NCI-H524 treated with DMSO at 0.1 percent for 48 hours (cell line): ENCODE measurements at regions not wholly inside any gene's neighbourhood (a gene's known extent, or its start where the extent isn't known, plus 50 kb on each side); places are given as distances from the start of the nearest gene placed in this dataset.
A peak's percentile ranks its signal among the peaks of the same experiment; 100 is the strongest.
"Not testable (repeated sequence)": the region's sequence is repeated elsewhere in the genome, so short reads cannot be mapped to it uniquely, and the experiment has no call there.

Experiments
- DNase-seq: peaks from one replicate; lab custom pipeline; 2025; lab: John Stamatoyannopoulos, UW

DNA sequence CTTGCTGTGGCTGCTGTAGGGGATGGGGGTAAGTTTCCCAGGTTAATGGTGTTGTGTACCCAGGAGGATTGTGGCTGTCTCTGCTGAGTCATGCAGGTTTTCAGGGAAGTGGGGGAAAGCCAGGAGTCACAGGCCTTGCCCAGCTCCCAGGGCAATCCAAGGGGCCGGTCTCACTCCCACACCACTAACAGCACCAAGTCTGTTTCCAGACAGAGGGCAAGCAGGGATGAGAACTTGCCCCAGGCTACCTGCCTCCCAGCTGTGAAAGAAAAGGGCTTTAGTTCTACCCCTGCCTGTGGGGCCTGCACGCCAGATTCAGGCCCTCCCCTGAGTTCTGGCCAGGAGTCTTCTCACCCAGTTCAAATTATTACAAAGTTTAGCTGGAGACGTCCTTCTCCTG, 579.8 kb upstream of the ST8SIA4 start:
- no peak for DNase-seq

DNA sequence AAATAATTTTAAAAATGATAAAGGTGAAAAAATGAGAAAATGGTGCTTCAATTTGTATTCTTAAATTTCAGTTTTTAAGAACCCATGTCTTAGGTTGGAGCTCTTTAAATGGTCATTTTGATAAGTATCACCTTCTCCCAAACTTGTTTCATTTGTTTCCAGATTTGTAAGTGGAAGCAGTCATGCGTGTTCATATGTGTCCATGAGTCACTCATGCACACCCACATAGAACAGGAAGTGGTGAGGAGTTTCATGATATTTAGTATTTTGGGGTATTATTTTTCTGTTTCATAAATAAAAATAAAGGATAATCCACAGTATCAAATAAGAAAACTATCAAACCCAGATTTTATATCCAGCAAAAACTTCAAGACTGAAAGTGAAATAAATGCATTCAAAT, 570.4 kb upstream of the ST8SIA4 start:
- no peak for DNase-seq

DNA sequence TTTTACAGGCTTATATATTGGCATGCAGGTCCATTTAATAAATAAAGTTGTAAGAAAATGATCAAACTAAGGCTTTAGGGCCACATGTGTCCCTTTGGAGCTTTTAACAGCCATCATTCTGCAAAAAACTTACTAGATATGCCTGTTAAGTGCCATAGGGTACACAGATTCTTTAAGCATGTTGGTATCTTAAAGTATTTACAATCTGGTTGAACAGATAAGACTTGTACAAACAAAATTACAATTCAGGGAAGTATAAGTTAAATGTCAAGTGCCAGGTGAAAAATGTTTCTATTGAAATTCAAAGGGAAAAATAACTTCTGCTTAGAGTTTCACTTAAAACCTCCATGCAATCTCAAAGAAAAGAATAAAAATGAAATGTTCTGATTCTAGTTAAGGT, 558.4 kb upstream of the ST8SIA4 start:
- no peak for DNase-seq

DNA sequence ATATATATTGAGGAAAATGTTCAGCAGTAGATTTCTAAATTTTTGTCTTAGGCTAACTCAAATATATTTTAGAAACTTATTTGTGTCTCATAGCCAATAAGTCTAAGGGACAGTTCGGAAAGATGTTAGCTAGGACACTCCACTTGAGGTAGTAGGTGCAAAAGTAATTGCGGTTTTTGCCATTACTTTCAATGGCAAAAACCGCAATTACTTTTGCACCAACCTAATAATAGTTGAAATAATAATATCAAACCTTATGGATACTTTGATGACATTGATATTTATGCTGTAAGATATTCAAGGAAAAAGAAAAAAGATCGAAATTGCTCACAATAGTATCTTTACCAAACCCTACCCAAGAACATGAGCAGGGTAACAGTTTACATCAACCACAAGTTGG, 555.5 kb upstream of the ST8SIA4 start:
- no peak for DNase-seq

DNA sequence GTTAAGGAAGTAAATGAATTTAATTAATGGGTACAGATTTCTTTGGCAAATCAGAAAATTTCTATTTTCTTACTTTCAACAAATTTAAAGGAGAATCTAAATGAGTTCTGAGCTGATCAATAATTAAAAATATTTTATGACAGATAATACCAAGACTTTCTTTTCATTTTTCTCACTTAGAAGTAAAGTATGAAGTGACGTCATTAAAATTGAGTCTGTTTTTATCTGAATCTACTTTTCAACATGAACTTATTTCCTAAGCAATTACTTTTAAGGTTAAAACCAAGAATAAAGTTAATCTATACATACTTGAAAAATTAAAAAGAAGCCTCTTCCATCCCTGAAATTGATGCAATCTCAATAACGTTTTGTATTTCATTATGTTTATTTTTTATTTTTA, 552.8 kb upstream of the ST8SIA4 start:
- DNase-seq = no peak

DNA sequence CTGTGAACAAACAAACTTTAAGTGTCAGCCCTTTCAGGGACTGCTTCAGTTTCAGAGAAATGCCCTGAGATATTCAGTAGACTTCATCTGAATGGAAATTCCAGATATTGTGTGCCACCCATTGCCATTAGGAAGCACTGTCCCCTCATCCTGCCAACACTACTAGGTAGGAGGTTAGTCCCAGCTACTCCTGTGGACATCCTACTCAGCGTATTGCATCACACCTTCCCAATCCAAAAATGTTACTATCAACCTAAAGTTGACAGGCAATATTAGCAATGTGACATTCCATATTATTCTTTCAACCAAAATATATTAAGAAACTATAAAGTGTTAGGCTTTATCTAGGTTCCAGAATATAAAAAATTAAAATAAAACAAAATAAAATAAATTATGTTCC, 552.0 kb upstream of the ST8SIA4 start:
- no peak for DNase-seq

DNA sequence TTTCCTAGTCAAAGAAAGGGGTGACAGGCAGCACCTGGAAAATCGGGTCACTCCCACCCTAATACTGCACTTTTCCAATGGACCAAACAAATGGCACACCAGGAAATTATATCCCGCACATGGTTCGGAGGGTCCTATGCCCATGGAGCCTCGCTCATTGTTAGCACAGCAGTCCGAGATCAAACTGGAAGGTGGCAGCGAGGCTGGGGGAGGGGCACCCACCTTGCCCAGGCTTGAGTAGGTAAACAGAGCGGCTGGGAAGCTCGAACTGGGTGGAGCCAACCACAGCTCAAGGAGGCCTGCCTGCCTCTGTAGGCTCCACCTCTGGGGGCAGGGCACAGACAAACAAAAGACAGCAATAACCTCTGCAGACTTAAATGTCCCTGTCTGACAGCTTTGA, 539.2 kb upstream of the ST8SIA4 start:
- DNase-seq = not testable (repeated sequence)

DNA sequence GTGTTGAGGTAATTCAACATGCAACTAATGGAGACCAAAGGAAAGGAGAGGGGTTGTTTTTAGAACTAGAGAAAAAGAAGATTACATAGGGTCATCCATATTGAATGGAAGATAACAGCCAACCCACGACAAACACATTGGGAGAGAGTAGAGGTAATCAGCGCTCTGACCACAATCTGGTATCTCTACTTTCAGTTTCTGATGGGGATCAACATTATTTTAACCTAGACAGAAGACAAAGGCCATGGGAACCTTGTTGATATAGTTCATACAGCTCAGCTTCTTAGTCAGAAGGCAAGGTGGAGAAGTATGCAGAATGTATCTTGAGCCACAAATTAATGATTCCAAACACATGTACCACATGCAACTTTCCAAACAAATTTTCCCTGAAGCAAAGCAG, 537.1 kb upstream of the ST8SIA4 start:
- DNase-seq = no peak

DNA sequence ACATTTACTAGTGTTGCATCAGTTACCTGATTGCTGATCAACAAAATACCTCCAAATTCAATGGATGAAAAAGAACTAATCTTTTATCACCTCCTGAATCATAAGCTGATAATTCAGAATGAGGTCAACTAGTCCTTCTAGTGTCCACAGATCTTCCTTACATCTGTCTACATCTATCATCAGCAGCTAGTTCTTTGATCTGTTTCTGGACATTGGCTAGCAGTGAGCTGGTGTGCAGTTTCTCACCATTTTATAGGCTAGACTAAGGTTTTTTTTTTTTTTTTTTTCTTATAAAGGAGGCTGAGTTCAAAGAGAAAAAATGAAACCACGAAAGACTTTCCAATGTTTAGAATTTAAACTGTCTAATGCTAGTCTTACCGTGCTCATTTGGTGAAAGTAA, 534.3 kb upstream of the ST8SIA4 start:
- no peak for DNase-seq

DNA sequence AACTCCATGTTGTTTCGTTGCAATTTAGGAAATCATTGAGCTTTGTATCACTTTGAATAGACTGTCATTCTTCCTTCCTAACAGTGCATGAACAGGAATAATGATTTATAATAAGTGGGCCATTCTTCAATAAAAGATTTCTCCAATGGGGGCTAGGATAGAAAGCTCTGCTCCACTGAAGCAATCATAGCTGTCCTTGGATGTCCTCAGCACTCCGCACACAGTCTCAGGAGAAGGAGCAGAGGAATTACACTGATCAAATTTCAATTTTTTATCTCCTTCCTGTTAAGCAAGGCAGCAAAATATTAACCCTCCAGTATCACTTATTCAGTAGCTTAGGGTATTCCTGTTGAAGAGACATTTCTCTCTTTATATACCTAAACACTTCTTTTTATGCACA, 532.7 kb upstream of the ST8SIA4 start:
- DNase-seq = peak; percentile 3

DNA sequence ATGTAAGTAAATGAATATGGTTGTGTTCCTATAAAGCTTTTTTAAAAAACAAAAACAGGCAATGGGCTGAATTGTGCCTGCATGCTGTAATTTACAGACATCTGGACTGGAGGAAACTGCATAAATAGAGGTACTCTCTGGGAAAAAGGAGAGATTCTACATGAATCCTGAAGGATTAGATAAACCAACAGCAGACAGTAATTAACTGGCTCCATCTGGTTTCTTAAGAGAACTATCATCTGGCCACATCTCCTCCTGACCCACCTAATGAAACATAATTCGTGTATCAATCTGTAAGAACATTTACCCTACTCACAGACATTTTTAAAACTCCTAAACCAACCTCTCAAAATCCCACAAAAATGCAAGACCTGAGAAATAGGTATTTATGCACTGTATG, 528.1 kb upstream of the ST8SIA4 start:
- peak; percentile 90 for DNase-seq

DNA sequence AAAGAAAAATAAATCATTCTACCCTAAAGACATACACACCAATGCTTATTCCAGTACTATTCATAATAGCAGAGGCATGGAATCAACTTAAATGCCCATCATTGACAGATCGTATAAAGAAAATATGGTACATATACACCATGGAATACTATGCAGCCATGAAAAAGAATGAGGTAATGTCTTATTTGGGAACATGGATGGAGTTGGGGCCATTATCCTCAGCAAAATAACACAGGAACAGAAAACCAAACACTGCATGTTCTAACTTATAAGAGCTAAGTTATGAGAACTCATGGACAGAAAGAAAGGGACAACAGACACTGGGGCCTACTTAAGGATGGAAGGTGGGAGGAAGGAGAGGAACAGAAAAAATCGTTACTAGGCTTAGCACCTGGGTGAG, 527.5 kb upstream of the ST8SIA4 start:
- no peak for DNase-seq

DNA sequence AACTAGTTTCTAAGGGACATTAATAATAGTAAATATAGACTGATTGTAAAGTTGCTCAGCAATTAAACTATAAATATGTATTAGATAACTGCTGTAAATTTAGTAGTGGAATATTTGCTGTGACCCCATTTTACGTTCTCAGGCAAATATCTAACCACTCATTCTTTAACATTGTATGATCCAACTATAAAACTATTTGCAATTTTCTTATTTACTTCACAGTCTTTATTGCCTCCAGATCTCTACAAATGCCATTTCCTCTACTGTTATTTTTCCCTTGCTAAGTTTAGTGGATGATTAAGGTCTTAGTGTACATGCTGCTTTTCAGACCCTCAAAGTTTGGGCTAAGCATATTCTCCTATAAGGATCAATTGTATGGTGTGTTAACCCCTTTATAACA, 526.2 kb upstream of the ST8SIA4 start:
- DNase-seq = no peak

DNA sequence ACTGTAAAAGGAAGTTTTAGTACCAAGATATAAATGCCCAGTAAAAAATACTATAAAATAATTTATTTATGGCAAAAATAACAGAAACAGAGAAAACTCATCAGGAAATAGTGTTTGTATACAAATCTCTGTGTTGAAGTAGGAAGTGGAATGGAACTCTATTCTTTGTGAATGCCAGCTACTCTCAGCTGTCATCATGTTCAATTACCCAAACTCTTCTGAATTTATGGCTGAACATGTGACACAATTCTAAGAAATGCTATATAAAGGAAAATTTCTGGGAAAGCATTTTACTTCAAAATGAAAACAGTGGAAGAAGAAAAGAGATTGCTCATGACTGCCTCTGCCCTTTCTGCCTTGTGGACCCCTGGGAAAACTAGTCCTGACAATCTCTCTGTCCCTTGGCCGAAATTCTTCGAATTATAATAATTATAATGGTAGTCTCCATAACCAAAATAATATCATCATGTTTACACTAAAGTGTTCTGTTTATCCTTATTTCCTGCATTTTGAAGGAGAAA, 522.3 kb upstream of the ST8SIA4 start:
- DNase-seq = no peak

DNA sequence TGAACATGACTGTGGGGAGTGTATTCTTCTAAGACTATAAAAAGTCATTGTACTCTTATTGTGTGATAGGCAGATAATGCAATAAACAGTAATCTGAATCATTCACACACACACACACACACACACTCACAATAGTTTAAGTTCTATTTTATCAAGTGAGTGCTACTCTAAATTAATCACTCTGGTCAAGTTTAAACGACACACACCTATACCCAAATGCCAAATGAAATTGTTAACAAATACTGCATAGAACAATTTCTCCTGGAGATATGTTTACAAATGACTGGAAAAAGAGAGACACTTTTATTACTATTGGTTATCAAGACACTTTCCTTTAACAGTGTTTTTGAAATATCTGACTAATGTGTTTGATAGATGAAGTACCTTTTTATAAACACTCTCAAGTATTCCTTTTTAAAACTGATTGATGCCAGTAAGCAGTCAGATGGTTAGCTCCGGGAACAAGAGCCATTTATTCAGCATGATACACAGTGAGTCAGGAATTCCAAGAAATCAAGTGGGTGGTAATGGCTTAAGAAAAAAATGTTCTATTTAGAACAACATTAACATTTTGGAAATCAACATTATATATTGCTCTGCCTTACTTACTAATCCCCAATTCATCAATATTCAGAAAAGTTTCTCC, 521.6 kb upstream of the ST8SIA4 start:
- DNase-seq = no peak

DNA sequence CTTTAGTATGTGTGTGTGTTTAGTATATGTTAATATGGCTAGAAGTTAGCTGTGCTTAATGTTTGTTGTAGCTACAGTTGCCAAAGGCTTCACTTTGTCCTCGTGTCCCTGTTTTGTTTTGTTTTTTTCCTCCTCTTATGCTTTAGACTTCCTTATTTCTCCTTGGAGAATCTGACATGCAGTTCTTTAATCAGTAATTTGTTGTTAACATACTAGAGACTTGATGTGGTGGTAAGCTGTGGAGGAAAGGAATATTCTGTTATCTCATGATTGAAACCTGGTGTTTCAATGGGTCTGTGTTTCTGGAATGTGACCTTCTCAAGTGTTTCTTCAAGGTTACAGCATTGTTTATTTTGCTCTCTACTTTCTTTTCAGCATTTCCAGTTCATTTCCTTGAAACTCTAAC, 515.6 kb upstream of the ST8SIA4 start:
- DNase-seq = no peak

DNA sequence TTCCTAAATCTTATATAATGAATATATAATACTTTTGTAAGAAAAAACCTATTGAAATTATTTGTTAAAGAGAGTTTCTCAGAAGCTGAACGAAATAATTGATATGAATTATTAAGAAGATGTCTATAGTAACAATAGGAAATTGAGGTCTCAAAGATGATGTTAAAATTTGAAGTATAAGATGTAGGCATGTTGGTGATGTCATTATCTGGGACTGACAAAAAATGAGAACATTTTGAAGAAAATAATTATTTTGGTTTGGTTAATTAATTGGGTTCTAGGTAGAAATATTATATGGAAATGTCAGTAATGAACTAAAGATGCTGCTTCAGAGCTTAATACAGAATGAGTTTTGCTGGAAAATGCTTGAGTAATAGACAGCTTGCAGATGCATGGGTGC, 501.4 kb upstream of the ST8SIA4 start:
- no peak for DNase-seq

DNA sequence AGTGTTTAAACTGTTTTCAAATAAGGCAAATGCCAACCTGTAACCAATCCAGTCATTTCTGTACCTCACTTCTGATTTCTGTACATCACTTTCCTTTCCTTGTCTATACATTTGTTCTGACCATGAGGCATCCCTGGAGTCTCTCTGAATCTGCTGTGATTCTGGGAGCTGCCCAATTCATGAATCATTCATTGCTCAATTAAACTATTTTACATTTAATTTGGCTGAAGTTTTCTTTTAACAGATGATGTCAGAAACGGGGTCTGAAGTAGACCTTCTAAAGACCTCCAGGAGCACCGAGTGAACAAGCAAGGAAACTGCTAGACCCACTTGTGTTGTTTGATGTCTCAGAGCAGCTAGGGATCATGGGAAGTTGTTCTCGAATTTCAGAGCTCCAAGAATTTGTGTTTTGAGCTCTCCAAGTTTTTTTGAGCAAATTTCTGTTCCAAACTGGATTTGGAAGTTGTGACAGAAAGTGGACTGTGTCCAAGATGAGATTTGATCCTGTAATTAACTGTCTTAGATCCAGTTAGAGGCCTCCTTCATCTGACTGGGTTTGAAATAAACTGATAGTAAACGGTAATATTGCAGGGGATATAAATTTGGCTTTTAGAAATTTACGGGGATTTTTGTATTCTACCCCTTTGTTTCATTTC, 490.8 kb upstream of the ST8SIA4 start:
- DNase-seq = no peak

DNA sequence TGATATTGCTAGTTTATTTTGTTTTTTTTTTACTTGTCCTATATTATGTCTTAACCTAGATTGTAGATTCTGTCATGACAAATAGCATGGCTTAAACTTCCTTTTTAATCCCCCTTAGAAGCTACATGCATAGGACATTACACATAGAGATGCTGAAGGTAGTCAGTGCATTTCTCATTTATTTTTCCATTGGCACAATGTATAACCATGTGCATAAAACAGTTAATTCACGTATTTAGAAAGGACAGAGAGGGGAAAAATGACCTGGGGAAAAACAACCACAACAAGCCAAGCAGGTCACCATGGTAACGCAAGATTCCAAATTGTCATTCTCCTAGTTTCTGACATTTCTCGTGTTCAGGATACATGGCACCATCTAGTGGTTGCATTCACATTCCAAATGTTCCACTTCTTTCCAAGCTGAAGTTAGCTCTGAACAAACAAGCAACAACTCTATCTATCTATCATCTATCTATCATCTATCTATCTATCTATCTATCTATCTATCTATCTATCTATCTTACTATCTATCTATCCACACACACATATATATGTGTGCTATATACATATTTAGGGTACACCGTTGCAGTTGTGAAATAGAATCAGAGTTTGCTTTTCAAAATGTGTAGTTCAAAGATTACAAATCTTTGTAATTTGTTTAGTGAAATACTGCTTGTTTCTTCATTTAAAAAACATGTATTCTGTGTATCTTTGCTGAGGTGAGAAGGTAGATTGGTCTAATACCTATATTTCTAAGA, 487.2 kb upstream of the ST8SIA4 start:
- DNase-seq = no peak

DNA sequence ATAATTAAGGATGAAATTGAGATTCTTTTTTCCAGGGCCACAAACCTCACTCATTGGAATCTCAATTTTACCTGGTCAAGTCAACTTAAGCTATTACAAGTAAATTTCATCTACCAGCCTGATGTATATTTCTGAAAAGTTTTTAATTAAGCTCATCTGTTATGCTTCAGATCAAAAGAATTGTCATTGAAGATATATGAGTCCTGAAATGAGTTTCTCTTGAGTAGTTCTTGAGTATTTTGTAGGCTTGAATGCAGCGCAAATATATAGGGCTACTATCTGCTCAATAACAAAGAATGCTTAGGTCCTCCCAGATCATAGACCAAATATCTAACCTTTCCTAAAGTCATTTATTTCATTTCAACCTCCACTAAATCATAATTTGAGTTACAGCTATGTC, 482.2 kb upstream of the ST8SIA4 start:
- DNase-seq = no peak

DNA sequence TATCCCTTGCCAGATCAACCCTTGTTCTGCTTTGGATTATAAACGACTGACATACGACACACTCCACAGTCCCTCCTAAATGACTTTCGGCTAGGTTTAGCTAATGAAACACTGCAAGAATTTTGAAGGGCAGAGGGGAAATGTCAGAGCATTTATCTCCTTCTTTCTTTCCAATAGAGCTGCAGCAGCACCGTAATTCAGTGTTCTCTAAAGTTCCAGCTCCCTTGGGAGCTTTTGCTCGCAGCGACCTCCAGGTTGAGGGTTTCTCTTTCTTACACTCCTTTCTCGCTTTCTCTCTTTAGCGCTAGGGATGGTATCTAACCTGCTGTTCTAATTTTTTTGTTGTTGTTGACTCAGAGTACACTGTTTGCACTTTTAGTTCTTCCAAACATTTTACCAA, 467.1 kb upstream of the ST8SIA4 start:
- DNase-seq = no peak

DNA sequence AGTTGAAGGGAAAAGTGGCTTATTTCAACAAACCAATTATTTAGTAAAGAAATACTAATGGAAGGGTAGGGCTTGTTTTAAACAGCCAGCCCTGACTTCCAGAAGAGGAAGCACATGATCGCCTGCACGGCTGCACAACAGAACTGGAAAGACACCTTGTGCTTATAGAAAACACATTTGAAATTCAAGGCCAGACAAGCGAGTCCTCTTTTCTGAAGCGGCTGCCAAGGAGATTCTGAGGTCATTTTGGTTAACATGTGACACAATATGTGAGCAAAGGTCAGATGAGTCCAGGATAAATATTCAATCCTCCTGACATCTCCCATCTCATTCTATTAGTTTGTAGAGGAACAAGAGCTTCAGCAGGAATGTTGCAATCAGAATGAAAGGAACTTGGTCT, 461.4 kb upstream of the ST8SIA4 start:
- DNase-seq = no peak

DNA sequence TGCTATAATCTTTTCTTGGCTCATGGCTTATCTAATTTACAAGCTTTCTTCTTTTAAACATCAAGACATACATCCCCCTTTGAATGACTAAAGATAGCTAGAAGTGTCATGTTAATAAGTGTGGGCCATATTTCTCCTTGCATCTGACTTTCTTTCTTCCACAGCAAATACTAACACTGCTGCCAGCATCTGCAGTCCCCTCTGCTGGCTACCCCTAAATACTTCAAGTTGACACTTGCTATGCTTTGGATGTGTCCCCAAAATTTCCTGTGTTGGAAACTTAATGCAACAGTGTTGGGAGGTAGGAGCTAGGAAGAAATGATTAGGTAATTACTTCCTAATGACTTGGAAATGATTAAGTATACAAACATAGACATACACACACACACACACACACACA, 459.0 kb upstream of the ST8SIA4 start:
- DNase-seq = no peak
